LNCAP (cell line): ENCODE measurements at regions not wholly inside any gene's neighbourhood (a gene's known extent, or its start where the extent isn't known, plus 50 kb on each side); places are given as distances from the start of the nearest gene placed in this dataset.

ENCODE experiments used
- CTCF ChIP-seq: fragments of 450-650 bp; IDR thresholded peaks from 2 replicates; pipeline ENCODE4 v1.5.1; 2017; ENCODE audit warnings: mild to moderate bottlenecking

GRCh38 chr1:79323239-79324025 is 316.9 kb upstream of the ADGRL4 start:
- no peak for TF ChIP-seq CTCF

- no peak for TF ChIP-seq CTCF
Measured at GRCh38 chr1:79322511-79323027, 316.0 kb upstream of the ADGRL4 start.

DNA sequence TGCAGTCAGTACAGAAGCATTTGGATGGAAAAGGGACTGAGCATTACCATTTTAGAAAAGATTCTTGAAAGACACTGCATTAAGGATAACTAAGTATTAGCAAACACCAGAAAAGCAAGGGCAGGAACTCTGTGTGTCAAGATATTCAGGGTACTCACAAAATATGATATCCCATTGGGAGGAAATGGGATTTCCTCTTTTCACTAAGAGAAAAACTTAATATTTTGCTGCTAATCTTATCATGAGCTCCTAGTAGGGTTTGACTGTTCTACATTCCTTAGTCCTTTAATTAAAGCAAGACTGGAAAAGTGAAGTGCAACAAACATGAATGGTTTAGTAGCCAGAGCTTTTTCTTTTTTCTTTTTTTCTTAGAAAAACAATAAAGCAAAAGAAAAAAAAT is 305.9 kb upstream of the ADGRL4 start:
- no peak for TF ChIP-seq CTCF

DNA sequence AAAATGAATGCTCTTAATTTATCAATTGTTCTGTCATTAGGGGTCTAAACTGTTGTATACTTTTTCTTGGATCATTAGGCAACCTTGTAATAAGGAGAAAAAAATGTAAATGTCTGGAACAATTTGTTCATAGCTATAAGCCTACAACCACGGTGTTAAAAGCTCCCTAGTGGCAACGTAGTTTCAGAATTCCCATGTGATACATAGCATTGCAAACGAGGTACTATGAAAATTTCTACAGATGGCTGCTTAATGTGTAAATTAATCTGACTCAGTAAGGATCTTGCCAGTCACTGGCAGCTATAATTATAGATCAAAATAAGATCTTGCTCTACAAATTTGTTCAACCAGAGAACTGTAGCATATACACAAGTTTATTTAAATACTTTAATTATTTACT is 304.1 kb upstream of the ADGRL4 start:
- TF ChIP-seq CTCF: no peak

DNA sequence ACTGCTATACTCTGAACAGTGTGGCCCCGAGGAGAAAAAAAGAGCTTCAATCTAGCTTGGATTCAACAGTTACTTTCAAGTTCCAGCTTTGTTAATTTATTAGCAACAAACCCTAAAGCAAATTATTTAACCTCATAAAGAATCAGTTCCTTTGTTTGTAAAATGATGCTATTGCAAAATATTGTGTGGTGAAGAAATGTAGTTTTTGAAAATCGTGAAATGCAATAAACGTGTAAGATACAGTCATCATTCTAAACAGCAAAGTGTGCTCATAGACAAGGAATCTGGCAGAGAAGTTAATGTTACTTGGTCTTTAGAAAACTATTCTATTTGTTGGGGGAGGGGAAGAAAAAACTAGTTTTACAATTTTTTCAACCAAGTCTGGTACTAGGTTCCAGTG is 297.6 kb upstream of the ADGRL4 start:
- TF ChIP-seq CTCF: no peak

GRCh38 chr1:79303040-79303439 is 296.5 kb upstream of the ADGRL4 start:
- no peak for TF ChIP-seq CTCF

GRCh38 chr1:79302380-79302930 is 295.9 kb upstream of the ADGRL4 start:
- TF ChIP-seq CTCF: no peak
